AG04450 (cell line): ENCODE measurements at regions not wholly inside any gene's neighbourhood (a gene's known extent, or its start where the extent isn't known, plus 50 kb on each side); places are given as distances from the start of the nearest gene placed in this dataset.

Experiments used
- CTCF ChIA-PET: fragments of 300-600, 350-600 bp; formaldehyde crosslinking; extraction: SDS; loops from one replicate; lab custom pipeline; 2022; ENCODE audit warnings: antibody characterized with exemption, inconsistent platforms; lab: Charles Lee
- POLR2A ChIA-PET: fragments of 350-600 bp; formaldehyde crosslinking; extraction: SDS; loops from one replicate; lab custom pipeline; 2021; ENCODE audit warnings: antibody characterized with exemption, inconsistent platforms; lab: Yijun Ruan, JAX
- DNase-seq: peaks from one replicate; pipeline ENCODE4 v3.0.0-alpha.2; 2011; ENCODE audit warnings: low read depth, low spot score
- H3K27ac ChIP-seq: one replicate; pipeline ENCODE4 v1.5.1; 2012; ENCODE audit warnings: low read depth, low read length, control low read depth
- H3K27me3 ChIP-seq: one replicate; pipeline ENCODE4 v1.6.0; 2012; ENCODE audit warnings: low read length; ENCODE audit not compliant: control insufficient read depth, insufficient read depth
- H3K4me3 ChIP-seq: 2 replicates; pipeline ENCODE4 v1.5.1; 2011; ENCODE audit warnings: mild to moderate bottlenecking, low read depth, low read length, control low read depth
- H3K9me3 ChIP-seq: 2 replicates; pipeline ENCODE4 v1.5.1; 2012; ENCODE audit warnings: low read length; ENCODE audit not compliant: control insufficient read depth, insufficient read depth
- TF ChIP-seq, protein P1 (sequence below): IDR thresholded peaks from 2 replicates; pipeline ENCODE4 v1.5.1; 2011; ENCODE audit warnings: low read depth, low read length, control low read depth, inconsistent platforms

DNA sequence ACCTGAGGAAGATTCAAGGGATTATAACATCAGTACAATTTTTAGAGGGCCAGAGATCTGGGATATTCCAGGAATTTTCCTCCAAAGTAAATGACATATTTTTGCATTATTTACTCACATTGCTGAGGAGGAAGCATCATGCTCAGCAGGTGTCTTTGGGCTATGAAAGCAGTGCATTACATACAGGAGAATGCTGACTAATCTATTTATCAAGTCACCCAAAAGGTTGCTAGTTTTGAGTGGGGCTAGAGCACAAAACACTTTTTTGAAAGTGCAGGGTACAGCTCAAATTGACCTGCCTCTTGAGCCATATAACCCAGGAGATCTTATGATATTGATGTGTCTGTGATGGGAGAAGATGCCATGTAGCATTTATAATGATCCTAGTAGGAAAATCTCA, 603.1 kb downstream of the POM121L12 start:
- DNase-seq = no peak

DNA sequence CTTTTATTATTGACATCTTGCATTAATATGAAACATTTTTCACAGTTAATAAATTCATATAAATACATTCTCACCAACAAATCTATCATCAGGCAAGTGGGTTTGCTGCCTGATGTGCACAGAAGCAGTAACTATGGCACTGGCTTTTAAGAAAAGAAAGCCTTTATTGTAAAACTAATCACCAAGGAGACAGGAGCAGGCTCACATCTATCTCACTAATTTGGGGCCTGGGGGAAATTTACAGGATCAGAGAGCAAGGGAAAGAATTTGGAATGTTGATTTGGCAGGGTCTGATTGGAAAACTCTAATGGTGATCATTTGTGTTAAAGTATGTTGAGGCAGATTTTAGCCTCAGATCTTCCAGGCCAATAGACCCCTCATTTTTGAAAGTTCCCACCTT, 605.7 kb downstream of the POM121L12 start:
- Histone ChIP-seq H3K4me3 (no peak overlapping the region), H3K9me3 (peaks cover 9% of the 10 kb centered on the region), H3K27me3 (no peaks in the 10 kb centered on the region), H3K27ac (no peak overlapping the region)
- TF ChIP-seq, protein P1, sequence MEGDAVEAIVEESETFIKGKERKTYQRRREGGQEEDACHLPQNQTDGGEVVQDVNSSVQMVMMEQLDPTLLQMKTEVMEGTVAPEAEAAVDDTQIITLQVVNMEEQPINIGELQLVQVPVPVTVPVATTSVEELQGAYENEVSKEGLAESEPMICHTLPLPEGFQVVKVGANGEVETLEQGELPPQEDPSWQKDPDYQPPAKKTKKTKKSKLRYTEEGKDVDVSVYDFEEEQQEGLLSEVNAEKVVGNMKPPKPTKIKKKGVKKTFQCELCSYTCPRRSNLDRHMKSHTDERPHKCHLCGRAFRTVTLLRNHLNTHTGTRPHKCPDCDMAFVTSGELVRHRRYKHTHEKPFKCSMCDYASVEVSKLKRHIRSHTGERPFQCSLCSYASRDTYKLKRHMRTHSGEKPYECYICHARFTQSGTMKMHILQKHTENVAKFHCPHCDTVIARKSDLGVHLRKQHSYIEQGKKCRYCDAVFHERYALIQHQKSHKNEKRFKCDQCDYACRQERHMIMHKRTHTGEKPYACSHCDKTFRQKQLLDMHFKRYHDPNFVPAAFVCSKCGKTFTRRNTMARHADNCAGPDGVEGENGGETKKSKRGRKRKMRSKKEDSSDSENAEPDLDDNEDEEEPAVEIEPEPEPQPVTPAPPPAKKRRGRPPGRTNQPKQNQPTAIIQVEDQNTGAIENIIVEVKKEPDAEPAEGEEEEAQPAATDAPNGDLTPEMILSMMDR = no peak
- CTCF ChIA-PET = no interaction called here
- no peak for DNase-seq
- POLR2A ChIA-PET = no interaction called here

More for the DNA sequence above, 603.1 kb downstream of the POM121L12 start:
- ChIA-PET CTCF (no interaction called here), POLR2A (no interaction called here)
- H3K27me3 ChIP-seq = no peaks in the 10 kb centered on the region
- TF ChIP-seq, protein P1 = no peak
- no peak overlapping the region for H3K27ac ChIP-seq
- peaks cover 9% of the 10 kb centered on the region for H3K9me3 ChIP-seq
- no peak overlapping the region for H3K4me3 ChIP-seq

DNA sequence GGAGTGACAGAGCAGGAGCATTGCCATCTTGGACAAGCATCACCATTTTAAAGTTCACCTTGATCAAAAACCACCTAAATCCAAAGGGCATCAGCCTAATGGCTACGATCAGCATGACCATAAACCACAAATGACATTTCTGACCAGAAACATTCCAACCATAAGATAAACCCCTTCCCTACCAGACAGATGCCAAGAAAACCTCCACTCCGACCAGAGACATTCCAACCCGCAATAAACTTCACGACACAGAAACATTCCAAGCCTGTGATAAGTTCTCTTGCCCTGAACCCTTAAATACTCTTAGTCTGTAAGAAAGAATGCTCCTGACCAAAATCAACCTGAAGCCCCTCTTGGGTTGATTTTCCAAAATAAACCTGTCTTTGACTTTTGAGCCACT, 606.9 kb downstream of the POM121L12 start:
- H3K9me3 ChIP-seq = peaks cover 2% of the 10 kb centered on the region
- ChIA-PET POLR2A (no interaction called here), CTCF (no interaction called here)
- H3K27me3 ChIP-seq = no peaks in the 10 kb centered on the region
- H3K4me3 ChIP-seq = no peak overlapping the region
- H3K27ac ChIP-seq = no peak overlapping the region
- TF ChIP-seq, protein P1 = no peak
- DNase-seq = no peak

DNA sequence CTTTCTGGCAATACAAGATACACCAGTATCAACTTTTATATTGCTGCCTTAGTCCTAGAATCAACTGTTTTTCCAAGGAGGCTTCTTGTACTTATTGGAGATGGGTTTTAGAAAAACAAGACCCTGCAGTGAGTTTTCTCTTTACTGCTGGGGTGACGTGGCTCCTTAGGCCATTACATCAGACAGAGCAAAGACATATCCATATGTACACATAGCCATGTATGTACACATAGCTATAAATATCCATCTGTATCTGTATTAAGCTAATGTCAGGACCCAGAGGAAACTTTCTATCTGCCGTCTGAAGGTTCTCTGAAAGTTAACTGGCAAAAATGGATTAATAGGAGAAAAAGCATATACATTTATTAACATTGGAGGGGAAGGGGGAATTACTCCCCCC, 607.4 kb downstream of the POM121L12 start:
- DNase-seq = no peak
- H3K4me3 ChIP-seq = no peak overlapping the region
- ChIA-PET POLR2A (no interaction called here), CTCF (no interaction called here)
- TF ChIP-seq, protein P1 = no peak
- no peak overlapping the region for H3K27ac ChIP-seq
- no peaks in the 10 kb centered on the region for H3K27me3 ChIP-seq
- peaks cover 2% of the 10 kb centered on the region for H3K9me3 ChIP-seq

DNA sequence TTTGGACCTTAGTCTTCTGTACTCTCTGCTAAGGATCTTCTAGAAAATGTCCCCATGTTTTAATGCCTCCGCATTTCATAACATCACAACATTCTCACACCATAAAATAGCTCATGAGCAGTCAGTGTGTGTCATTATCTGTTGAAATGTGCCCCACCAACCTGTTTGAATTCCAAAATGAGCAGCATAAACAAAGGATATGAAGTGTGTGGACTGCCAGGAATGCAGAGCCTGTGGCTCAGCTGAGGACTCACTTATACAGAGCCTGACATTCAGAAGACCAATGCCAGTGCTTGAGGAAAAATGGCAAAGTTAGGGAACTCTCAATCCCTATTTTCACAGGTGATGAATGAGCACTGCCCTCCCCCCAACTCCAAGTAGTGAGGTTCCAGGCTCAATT, 621.4 kb downstream of the POM121L12 start:
- ChIA-PET POLR2A (no interaction called here), CTCF (no interaction called here)
- TF ChIP-seq, protein P1 = no peak
- Histone ChIP-seq H3K9me3 (no peaks in the 10 kb centered on the region; the same call in 1 of the 2 replicates), H3K4me3 (no peak overlapping the region), H3K27ac (no peak overlapping the region), H3K27me3 (no peaks in the 10 kb centered on the region)
- DNase-seq = no peak
